GM21576 (cell line): ENCODE measurements at regions not wholly inside any gene's neighbourhood (a gene's known extent, or its start where the extent isn't known, plus 50 kb on each side); places are given as distances from the start of the nearest gene placed in this dataset.
"Not testable (repeated sequence)": the region's sequence is repeated elsewhere in the genome, so short reads cannot be mapped to it uniquely, and the experiment has no call there.

Source experiments
- ATAC-seq: cut with Tn5 transposase; IDR thresholded peaks from one replicate; pipeline ENCODE4 v1.9.1; 2021; ENCODE audit warnings: mild to moderate bottlenecking, moderate library complexity; ENCODE audit not compliant: unreplicated experiment

DNA sequence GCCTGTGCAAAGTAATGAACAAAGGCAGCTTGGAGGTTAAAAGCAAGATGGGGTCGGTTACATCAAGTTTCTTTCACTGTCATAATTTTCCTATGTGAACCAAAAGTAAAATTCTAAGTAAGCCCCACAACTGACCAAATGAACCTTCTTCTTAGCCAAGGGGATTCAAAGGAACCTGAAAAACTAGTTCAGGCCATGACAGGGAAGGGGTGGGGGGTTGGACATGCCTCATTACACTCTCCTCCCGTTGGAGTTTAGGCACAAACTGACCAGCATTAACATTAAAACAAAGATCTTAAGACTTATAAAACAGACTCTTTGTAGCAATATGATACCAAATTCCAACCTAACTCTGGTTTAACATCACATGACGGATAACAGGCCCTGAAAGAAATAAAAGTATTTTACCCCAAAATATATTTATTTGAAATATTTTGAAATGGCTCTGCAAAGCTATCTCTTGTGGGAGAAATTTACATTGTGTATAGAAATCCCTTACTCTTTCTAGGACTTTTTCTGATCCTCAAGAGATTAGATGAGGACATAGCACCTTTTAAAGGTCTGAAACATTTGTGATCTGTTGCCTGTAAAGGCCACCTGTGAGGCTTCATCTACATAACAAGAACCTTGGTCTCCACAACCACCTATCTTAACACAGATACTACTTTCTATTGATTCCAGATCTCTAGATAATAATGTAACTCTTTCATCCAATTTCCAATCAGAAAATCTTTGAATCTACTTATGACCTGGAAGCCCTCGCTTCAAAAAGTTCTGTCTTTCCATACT lies 1829.0 kb upstream of the MIR17HG start:
- ATAC-seq, result no peak

DNA sequence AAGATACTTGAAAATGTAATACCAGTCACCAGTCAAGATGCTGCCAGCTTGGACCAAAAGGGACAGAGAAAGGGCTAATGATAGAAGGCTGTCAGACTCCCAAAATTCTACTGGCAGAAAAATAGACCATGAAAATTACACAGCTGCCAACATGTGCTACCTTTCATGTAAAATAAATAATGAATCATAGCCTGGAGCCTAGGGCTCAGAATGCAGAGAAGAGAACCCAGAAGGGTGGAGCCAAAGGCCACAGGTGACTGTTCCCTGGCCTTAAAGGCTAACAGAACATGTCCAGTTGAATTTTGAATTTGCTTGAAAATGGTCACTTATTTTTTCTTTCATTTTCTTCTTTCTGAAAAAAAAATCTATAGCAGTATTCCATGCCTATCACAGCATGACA lies 1827.0 kb upstream of the MIR17HG start:
- no peak for ATAC-seq

- not testable (repeated sequence) for ATAC-seq
Observed at GRCh38 chr13:89521672-89522071, 1825.8 kb upstream of the MIR17HG start.

DNA sequence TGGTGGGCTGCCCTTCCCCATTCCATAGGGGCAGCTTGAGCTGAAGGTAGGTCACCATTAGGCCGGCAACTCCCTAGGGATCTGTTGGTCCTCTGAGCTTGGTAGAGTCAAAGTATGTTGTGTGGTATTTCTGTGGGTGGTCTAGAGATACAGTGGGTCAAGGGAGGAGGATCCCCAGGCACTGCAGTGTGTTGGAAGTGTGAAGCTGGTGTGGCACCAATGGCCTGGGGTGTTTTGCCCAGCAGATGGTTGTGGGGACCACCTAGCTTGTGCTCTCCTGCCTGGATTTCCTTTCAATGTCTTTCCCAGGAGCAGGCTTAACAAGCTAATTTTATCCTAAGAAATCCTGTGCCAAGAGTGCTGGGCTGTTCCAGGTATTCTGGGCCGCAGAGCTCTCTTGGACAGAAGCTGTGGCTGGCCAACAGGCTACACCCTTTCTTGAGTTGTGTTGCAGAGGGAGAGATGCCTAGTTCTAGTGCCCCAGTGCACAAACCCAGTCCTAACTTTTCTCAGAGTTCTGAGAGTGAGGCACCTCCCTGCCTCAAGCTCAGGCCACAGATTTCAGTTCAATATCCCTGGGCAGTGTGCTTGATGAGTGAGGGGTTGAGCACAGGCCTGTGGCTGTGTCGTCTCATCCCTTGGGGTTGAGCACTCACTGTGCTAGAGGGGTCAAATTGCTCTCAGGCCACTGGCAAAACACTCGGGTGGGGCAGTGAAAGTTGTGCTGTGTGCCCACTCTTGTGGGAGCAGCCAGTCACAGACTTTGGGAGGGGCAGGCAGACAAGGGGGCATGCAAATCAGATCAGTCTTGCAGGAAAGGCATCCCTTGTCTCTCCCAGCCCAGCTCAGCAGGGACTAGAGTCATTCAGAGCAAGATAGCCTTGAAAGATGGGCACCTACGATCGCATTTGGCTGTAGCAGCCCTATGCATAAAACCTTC lies 1806.1 kb upstream of the MIR17HG start:
- ATAC-seq, result no peak

DNA sequence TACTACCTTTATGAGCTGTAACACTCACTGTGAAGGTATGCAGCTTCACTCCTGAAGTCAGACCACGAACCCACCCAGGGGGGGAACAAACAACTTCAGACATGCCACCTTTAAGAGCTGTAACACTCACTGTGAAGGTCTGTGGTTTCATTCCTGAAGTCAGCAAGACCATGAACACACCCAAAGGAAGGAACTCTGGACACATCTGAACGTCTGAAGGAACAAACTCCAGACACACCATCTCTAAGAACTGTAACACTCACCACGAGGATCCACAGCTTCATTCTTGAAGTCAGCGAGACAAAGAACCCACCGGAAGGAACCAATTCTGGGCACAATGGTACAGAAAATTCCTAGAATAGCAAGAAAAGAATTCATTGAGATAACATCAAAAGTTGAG lies 1796.5 kb upstream of the MIR17HG start:
- no peak for ATAC-seq

- no peak for ATAC-seq
Observed at GRCh38 chr13:89554801-89555200, 1792.7 kb upstream of the MIR17HG start.

DNA sequence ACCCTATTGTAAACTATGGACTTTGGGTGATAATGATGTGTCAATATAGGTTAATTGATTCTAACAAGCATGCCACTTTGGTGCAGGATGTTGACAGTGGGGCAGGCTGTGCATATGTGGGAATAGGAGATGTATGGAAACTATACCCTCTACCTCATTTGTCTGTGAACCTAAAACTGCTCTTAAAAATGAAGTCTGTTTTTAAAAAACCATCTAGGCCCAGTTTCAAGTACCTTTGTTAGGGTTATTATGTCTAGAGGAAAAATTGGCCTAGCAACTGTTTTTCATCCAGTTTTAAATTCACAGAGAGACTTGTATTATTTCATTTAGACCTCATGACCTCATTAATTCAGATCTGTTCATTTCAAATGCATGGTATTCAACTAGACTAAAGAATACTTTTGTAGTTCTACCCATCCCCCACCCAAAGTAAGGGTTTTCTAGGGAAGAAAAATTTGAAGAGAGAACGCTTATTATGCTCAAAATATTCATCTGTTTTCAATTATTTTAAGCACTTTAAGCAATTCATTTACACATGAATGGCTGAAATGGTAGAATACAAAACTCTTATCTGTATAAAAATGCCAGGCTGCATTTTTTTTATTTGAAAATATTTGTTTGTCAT lies 1781.9 kb upstream of the MIR17HG start:
- ATAC-seq, result no peak

GRCh38 chr13:89567025-89567424 lies 1780.5 kb upstream of the MIR17HG start:
- no peak for ATAC-seq

DNA sequence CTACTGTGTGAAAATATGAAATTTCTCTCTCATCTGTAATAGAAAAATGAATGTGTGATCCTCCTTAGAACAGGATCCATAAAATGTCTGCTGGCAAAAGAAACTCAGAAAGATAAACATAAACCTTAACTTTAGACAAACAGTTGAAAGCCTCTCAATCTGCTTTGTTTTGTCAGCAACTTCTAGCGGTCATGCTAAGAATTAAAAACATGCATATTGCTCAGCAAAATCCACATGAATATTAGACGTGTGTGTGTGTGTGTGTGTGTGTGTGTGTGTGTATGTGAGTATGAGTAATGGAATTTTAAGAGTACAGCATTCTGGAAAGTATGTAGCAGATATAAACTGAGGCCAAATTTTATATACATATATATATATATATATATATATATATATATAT lies 1779.2 kb upstream of the MIR17HG start:
- no peak for ATAC-seq

- no peak for ATAC-seq
Observed at GRCh38 chr13:89568746-89569145, 1778.7 kb upstream of the MIR17HG start.

DNA sequence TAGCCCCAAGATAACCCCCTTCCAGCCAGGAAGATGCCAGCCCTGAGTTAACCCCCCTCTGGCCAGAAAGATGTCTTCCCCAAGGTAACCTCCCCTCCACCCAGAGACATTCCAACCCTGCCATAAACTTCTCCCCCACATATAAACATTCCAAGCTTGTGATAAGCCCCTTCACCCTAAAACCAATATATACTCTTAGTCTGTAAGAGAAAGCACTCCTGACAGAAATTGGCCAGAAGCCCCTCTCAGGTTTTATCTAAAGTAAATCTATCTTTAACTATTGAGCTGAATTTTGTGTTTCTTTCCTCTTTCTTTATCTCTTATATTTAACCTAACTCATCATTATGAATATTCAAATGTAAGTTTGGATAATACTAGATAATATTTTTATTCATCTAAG lies 1775.8 kb upstream of the MIR17HG start:
- no peak for ATAC-seq

DNA sequence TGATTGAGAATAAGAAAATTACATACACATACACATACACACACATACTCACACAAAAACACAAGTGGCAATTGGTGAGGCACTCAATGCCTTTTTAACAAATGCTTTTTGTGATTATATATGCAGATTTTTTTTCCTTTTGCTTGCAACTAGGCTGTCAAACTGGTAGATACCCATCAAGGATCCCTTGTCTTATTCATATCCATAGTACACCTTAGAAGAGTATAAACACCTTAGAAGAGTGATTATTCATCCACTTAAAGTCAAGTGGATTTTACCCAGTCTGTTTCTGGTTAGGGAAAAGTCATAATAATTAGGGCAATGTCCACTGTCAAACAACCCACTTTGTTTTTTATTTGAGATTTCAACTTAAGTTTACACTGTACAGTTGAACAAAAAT lies 1773.4 kb upstream of the MIR17HG start:
- ATAC-seq, result no peak

DNA sequence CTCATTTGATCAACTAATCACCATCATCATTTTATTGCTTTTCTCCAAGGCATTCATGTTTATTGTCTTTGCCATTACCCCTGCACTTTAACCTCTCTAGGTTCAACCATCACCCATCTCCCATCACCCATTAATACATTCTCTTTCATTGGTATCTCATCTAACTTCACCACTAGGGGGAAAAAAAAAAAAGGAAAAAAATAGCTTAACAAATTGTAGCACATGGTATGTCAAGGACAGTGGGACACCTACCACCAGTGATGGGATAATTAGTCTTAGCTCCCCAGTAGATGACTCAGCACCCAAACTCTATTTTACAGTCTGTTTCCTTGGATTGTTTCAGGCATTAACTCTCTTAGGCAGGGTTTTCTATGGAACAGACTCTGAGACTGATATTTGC lies 1770.2 kb upstream of the MIR17HG start:
- ATAC-seq, result no peak

- no peak for ATAC-seq
Observed at GRCh38 chr13:89584058-89584620, 1763.3 kb upstream of the MIR17HG start.

DNA sequence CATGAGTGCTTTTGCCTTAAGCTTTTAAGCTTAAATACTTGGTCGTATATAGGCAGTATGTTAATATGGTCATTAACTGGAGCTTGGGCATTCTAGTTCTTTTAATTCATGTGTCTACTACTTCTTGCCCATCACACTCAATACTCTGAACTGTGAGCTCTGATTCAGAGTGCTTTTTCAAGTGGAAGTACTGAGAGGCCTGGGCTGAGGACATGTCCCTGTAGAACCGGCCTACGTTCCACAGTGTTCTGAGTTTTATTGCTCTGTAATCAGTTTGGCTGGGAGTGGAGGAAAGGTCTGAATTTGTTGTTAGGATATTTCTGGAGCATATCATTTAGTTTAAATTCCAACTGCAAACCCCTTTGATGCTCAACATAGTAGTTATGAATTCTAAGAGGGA lies 1744.8 kb upstream of the MIR17HG start:
- ATAC-seq, result no peak

DNA sequence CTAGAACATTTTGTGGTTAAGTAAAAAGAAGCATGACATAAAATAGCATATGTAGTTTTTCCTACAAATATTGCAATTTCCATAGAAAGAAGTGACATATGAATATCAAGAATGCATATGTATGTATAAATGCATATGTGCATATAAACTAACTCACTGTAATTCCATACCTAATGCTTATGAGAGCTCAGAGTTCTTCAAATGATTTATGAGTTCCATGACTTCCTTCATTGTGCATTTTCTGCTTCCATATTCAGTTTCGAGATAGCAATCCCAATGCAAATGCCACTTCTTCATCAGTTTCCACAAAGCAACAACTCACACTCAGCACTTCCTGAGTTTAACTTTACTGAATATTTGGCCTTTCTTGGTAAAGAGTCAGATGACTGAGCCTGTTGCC lies 1744.3 kb upstream of the MIR17HG start:
- no peak for ATAC-seq

- no peak for ATAC-seq
Observed at GRCh38 chr13:89609318-89609717, 1738.2 kb upstream of the MIR17HG start.

DNA sequence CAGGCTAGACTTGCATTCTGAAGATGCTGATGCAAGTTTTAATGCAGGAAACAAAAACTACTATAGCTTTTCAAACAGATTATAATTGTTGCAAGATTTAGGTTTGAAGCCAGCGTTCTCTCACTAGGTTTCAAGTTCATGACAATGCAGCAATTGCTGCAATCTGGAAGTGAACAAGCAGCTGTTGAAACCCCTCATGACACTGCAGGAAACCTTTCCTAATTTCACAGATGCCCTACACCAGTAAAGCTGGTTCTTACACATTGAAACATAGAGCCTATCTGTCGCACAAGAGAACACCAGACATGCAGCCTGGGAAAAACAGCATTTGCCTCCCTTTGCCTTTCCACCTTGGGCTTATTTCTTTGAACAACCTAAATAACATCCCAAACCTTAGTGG lies 1737.2 kb upstream of the MIR17HG start:
- ATAC-seq, result no peak

GRCh38 chr13:89610881-89611280 lies 1736.6 kb upstream of the MIR17HG start:
- no peak for ATAC-seq

DNA sequence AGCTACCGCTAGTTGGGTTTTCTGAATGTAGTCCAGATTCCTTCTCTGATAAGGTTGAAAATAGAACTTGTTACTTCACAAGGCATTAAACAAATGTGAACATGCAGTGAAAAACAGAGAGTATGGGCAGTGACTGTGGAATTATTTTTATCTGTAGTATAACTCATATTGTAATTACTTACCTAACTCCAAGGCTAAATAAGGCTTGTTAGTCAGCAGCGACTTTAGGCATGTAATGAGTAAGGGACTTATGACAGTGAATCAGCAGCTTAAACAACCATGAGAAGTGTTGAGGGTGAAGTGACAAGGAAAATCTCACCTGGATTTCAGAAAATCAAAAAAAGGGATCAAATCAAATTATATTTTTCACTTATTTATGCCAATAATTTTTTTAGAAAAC lies 1719.5 kb upstream of the MIR17HG start:
- no peak for ATAC-seq

GRCh38 chr13:89628567-89628966 lies 1718.9 kb upstream of the MIR17HG start:
- ATAC-seq, result no peak
